T-cell (primary cell): ENCODE measurements at regions not wholly inside any gene's neighbourhood (a gene's known extent, or its start where the extent isn't known, plus 50 kb on each side); places are given as distances from the start of the nearest gene placed in this dataset.

Source experiments
- ATAC-seq, 4 experiments: fragments of 200-7000 bp in 3 of 4; fragments of 150-1000 bp in 1 of 4; cut with Tn5 transposase; replicated peaks in 1 of 4; 1 replicate in 3 of 4; 2 replicates in 1 of 4; pipeline ENCODE4 v1.10.0; 2021; ENCODE audit warnings: moderate library complexity in 3 of 4, mild to moderate bottlenecking in 2 of 4, moderate number of reproducible peaks in 1 of 4
- CTCF ChIA-PET, 2 donors: fragments of 300-600 bp; sonication (Branson Sonifier 250); formaldehyde crosslinking; loops; one replicate each; lab custom pipeline; 2022; ENCODE audit warnings: antibody characterized with exemption in 2 of 2; lab: Charles Lee
- POLR2A ChIA-PET, 2 donors: fragments of 300-600 bp; sonication (Branson Sonifier 250); formaldehyde crosslinking; loops; one replicate each; lab custom pipeline; 2022; ENCODE audit warnings: antibody characterized with exemption in 2 of 2; lab: Charles Lee
- DNase-seq, 35 experiments: peaks; one replicate each; pipeline versions ENCODE4 v3.0.0 to v3.0.0-alpha.2; 2013 to 2023
- H3K27ac ChIP-seq: one replicate; pipeline ENCODE4 v1.5.1; 2013; ENCODE audit warnings: low read length
- H3K27me3 ChIP-seq, 2 experiments: replicated peaks in 1 of 2; 1 replicate in 1 of 2; 2 replicates in 1 of 2; pipeline versions ENCODE4 v1.6.1 to v1.7.0; 2013; ENCODE audit warnings: low read length in 1 of 2, mixed read lengths in 1 of 2; ENCODE audit not compliant: control insufficient read depth in 2 of 2, insufficient read depth in 2 of 2; ENCODE audit errors: extremely low read depth in 1 of 2
- H3K36me3 ChIP-seq, 2 donors: 1 replicate in 1 of 2; 2 replicates in 1 of 2; pipeline versions ENCODE4 v1.6.1 to v1.7.0; 2013; ENCODE audit warnings: low read length in 1 of 2; ENCODE audit not compliant: control insufficient read depth in 2 of 2, insufficient read depth in 1 of 2; ENCODE audit errors: extremely low read depth in 1 of 2
- H3K4me1 ChIP-seq, 2 experiments: 1 replicate in 1 of 2; 2 replicates in 1 of 2; pipeline versions ENCODE4 v1.6.1 to v1.7.0; 2013; ENCODE audit warnings: low read length in 2 of 2, mixed read lengths in 1 of 2; ENCODE audit not compliant: insufficient read depth in 2 of 2, control insufficient read depth in 1 of 2; ENCODE audit errors: extremely low read depth in 1 of 2
- H3K4me3 ChIP-seq, 2 donors: 1 replicate in 1 of 2; 2 replicates in 1 of 2; pipeline versions ENCODE4 v1.5.1 to v1.7.0; 2013; ENCODE audit warnings: mild to moderate bottlenecking in 2 of 2, low read length in 1 of 2, moderate library complexity in 1 of 2; ENCODE audit not compliant: control insufficient read depth in 1 of 2; ENCODE audit errors: extremely low read depth in 1 of 2
- H3K9me3 ChIP-seq: 2 replicates; pipeline ENCODE4 v1.7.0; 2013
- H3K27ac Mint-ChIP-seq, 2 donors: one replicate each; pipeline ENCODE4 v1.8.0; 2020 to 2021; ENCODE audit warnings: mild to moderate bottlenecking in 2 of 2, mixed read lengths in 2 of 2
- H3K27me3 Mint-ChIP-seq, 2 donors: one replicate each; pipeline ENCODE4 v1.8.0; 2021 to 2022; ENCODE audit warnings: mixed read lengths in 2 of 2
- H3K36me3 Mint-ChIP-seq: one replicate; pipeline ENCODE4 v1.8.0; 2021; ENCODE audit warnings: mixed read lengths
- H3K4me1 Mint-ChIP-seq, 3 donors: one replicate each; pipeline ENCODE4 v1.8.0; 2020 to 2022; ENCODE audit warnings: mixed read lengths in 3 of 3, mild to moderate bottlenecking in 1 of 3
- H3K4me3 Mint-ChIP-seq, 3 donors: one replicate each; pipeline ENCODE4 v1.8.0; 2020 to 2022; ENCODE audit warnings: mild to moderate bottlenecking in 3 of 3, mixed read lengths in 3 of 3, moderate library complexity in 3 of 3
- H3K9me3 Mint-ChIP-seq, 3 donors: one replicate each; pipeline ENCODE4 v1.8.0; 2020 to 2022; ENCODE audit warnings: mixed read lengths in 3 of 3
- WGBS: methylation state at CpG from one replicate; pipeline ENCODE4 v1.1.5; 2013; ENCODE audit warnings: missing lambda C conversion rate; ENCODE audit not compliant: insufficient coverage; 5-methylcytosine and 5-hydroxymethylcytosine counted together

- Mint-ChIP-seq H3K4me3 (no peak overlapping the region), H3K36me3 (no peaks in the 10 kb centered on the region), H3K4me1 (no peaks in the 10 kb centered on the region), H3K9me3 (peaks cover 0 to 5% (median 4%) of the 10 kb centered on the region in 3 donors), H3K27ac (no peak overlapping the region), H3K27me3 (peaks cover 16 to 27% of the 10 kb centered on the region in 2 donors)
- Histone ChIP-seq H3K27me3 (peaks cover 0 to 32% of the 10 kb centered on the region in 2 experiments), H3K4me1 (no peaks in the 10 kb centered on the region), H3K9me3 (no peaks in the 10 kb centered on the region), H3K27ac (no peak overlapping the region), H3K4me3 (no peak overlapping the region), H3K36me3 (no peaks in the 10 kb centered on the region)
- 80% methylated on average over 2 of the region's 6 CpGs for WGBS
- ATAC-seq: no peak
- no peak for DNase-seq
- ChIA-PET CTCF (no interaction called here), POLR2A (no interaction called here)
These were observed 248.1 kb downstream of the CTTN start for GRCh38 chr11:70646272-70647049.

GRCh38 chr11:70647188-70648166 is 249.1 kb downstream of the CTTN start:
- H3K9me3 Mint-ChIP-seq: peaks cover 0 to 5% (median 4%) of the 10 kb centered on the region in 3 donors
- no peak overlapping the region for H3K4me3 ChIP-seq
- POLR2A ChIA-PET: no interaction called here

GRCh38 chr11:70650075-70650909 is 252.0 kb downstream of the CTTN start:
- Mint-ChIP-seq H3K27ac (no peak overlapping the region), H3K9me3 (peaks cover 0 to 5% (median 4%) of the 10 kb centered on the region in 3 donors), H3K4me1 (no peaks in the 10 kb centered on the region), H3K36me3 (no peaks in the 10 kb centered on the region), H3K4me3 (no peak overlapping the region), H3K27me3 (peaks cover 14% of the 10 kb centered on the region in 2 donors)
- DNase-seq (peak in 20 of 35 experiments; percentile 2 to 39 (median 12)), ATAC-seq (no peak)
- CTCF ChIA-PET: no interaction called here
- 59% methylated on average over 2 of the region's 4 CpGs for WGBS
- POLR2A ChIA-PET: no interaction called here
- Histone ChIP-seq H3K36me3 (no peaks in the 10 kb centered on the region), H3K4me1 (no peaks in the 10 kb centered on the region), H3K27me3 (peaks cover 0 to 24% of the 10 kb centered on the region in 2 experiments), H3K9me3 (no peaks in the 10 kb centered on the region), H3K4me3 (no peak overlapping the region), H3K27ac (no peak overlapping the region)

More at GRCh38 chr11:70647188-70648166, 249.1 kb downstream of the CTTN start:
- no peak for DNase-seq
- peaks cover 0 to 26% of the 10 kb centered on the region in 2 experiments for H3K27me3 ChIP-seq
- Mint-ChIP-seq H3K4me3 (no peak overlapping the region), H3K27ac (no peak overlapping the region), H3K36me3 (no peaks in the 10 kb centered on the region), H3K27me3 (peaks cover 16 to 20% of the 10 kb centered on the region in 2 donors), H3K4me1 (no peaks in the 10 kb centered on the region)
- no peaks in the 10 kb centered on the region for H3K4me1 ChIP-seq
- H3K27ac ChIP-seq: no peak overlapping the region
- CTCF ChIA-PET: no interaction called here
- ATAC-seq: no peak
- H3K9me3 ChIP-seq: no peaks in the 10 kb centered on the region
- 63% methylated on average over 12 of the region's 21 CpGs for WGBS
- no peaks in the 10 kb centered on the region for H3K36me3 ChIP-seq

DNA sequence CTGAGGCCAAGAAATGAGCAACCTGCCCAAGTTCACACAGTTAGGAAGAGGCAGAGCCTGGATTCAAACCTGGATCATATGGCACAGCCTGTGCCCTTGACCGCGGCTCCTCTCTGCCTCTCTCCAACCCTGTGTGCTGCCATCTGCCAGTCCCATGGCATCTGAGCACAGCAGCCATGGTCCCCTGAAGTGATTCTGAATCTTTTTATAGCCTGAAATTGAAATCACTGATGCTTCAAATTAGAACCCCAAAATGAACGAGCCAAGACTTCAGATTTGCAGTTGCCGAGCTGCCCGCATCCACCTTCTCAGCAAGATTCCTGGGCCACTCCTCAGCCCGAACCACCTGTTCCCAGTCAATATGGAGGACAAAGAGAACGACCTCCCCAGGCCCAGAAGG is 252.7 kb downstream of the CTTN start:
- Histone ChIP-seq H3K36me3 (no peaks in the 10 kb centered on the region), H3K9me3 (no peaks in the 10 kb centered on the region), H3K4me3 (no peak overlapping the region), H3K27ac (no peak overlapping the region), H3K4me1 (no peaks in the 10 kb centered on the region), H3K27me3 (peaks cover 0 to 18% of the 10 kb centered on the region in 2 experiments)
- no peak for ATAC-seq
- H3K27me3 Mint-ChIP-seq: peaks cover 11 to 12% of the 10 kb centered on the region in 2 donors
- H3K9me3 Mint-ChIP-seq: peaks cover 0 to 5% (median 4%) of the 10 kb centered on the region in 3 donors
- H3K4me3 Mint-ChIP-seq: no peak overlapping the region
- ChIA-PET POLR2A (no interaction called here), CTCF (no interaction called here)
- WGBS: 71% methylated on average over 7 of the region's 7 CpGs
- H3K36me3 Mint-ChIP-seq: no peaks in the 10 kb centered on the region
- no peak for DNase-seq
- no peaks in the 10 kb centered on the region for H3K4me1 Mint-ChIP-seq
- H3K27ac Mint-ChIP-seq: no peak overlapping the region

DNA sequence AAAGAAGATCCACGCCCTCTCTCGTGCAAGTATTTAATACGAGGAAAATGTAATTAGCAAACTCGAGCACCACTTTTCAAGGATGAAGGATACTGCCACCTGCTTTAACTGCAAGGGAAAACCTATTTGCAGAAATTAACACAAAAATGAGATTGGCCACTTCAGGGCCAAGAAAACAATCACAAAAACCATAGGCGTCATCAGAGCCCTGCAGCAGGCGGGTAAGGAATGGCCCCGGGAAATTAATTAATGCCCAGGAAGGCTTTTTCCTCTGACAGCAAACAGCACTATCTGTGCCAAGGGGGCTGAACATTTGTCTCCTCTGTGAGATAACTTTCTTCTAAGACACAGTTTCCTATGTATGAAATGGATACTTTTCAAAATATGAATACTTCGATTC is 255.7 kb downstream of the CTTN start:
- Mint-ChIP-seq H3K4me1 (no peaks in the 10 kb centered on the region), H3K9me3 (peaks cover 0 to 9% (median 5%) of the 10 kb centered on the region in 3 donors), H3K27me3 (peaks cover 7 to 15% of the 10 kb centered on the region in 2 donors), H3K36me3 (no peaks in the 10 kb centered on the region), H3K4me3 (no peak overlapping the region), H3K27ac (no peak overlapping the region)
- WGBS: 84% methylated on average over 5 of the region's 8 CpGs
- DNase-seq (no peak), ATAC-seq (no peak)
- Histone ChIP-seq H3K27ac (no peak overlapping the region), H3K4me3 (no peak overlapping the region), H3K36me3 (no peaks in the 10 kb centered on the region), H3K9me3 (no peaks in the 10 kb centered on the region), H3K27me3 (peaks cover 0 to 13% of the 10 kb centered on the region in 2 experiments), H3K4me1 (no peaks in the 10 kb centered on the region)
- POLR2A ChIA-PET: no interaction called here
- CTCF ChIA-PET: no interaction called here

GRCh38 chr11:70655816-70656215 is 257.5 kb downstream of the CTTN start:
- no peaks in the 10 kb centered on the region for H3K9me3 ChIP-seq
- H3K4me3 ChIP-seq: no peak overlapping the region
- H3K4me3 Mint-ChIP-seq: no peak overlapping the region
- H3K27me3 ChIP-seq: peaks cover 0 to 26% of the 10 kb centered on the region in 2 experiments
- no peaks in the 10 kb centered on the region for H3K4me1 ChIP-seq
- WGBS: 79% methylated on average over 5 of the region's 8 CpGs
- ChIA-PET POLR2A (no interaction called here), CTCF (no interaction called here)
- H3K36me3 Mint-ChIP-seq: no peaks in the 10 kb centered on the region
- DNase-seq (no peak), ATAC-seq (no peak)
- no peaks in the 10 kb centered on the region for H3K36me3 ChIP-seq
- H3K4me1 Mint-ChIP-seq: no peaks in the 10 kb centered on the region
- H3K27ac Mint-ChIP-seq: no peak overlapping the region
- peaks cover 0 to 4% (median under 1%) of the 10 kb centered on the region in 3 donors for H3K9me3 Mint-ChIP-seq
- H3K27ac ChIP-seq: no peak overlapping the region
- peaks cover 21 to 24% of the 10 kb centered on the region in 2 donors for H3K27me3 Mint-ChIP-seq
